ENCODE measurements at regions not wholly inside any gene's neighbourhood (a gene's known extent, or its start where the extent isn't known, plus 50 kb on each side); places are given as distances from the start of the nearest gene placed in this dataset.
"Not testable (repeated sequence)": the region's sequence is repeated elsewhere in the genome, so short reads cannot be mapped to it uniquely, and the experiment has no call there.

GRCh38 chr11:91086028-91086427 is 863.2 kb upstream of the CHORDC1 start:
- DNase-seq = no peak

GRCh38 chr11:91082255-91082654 is 859.4 kb upstream of the CHORDC1 start:
- DNase-seq = no peak

GRCh38 chr11:91081440-91082043 is 858.7 kb upstream of the CHORDC1 start:
- no peak for DNase-seq

- no peak for DNase-seq
Observed at GRCh38 chr11:91078221-91078620, 855.4 kb upstream of the CHORDC1 start.

- DNase-seq = no peak
Observed at GRCh38 chr11:91075032-91075695, 852.3 kb upstream of the CHORDC1 start.

DNA sequence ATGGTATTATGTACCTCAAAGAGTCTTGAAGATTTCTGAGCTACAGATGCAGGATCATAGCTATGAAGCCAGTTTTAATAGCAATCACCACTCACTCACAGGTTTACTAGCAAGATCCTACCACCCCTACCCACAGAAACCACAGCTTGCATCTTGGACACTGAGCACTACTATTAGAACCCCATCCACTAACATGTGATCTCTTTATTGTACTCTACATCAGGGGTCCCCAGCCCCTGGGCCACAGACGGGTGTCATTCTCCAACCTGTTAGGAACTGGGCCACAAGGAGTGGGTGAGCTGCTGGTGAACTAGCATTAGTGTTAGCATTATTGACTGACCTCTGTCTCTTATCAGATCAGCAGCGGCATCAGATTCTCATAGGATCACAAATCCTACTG is 844.8 kb upstream of the CHORDC1 start:
- no peak for DNase-seq

DNA sequence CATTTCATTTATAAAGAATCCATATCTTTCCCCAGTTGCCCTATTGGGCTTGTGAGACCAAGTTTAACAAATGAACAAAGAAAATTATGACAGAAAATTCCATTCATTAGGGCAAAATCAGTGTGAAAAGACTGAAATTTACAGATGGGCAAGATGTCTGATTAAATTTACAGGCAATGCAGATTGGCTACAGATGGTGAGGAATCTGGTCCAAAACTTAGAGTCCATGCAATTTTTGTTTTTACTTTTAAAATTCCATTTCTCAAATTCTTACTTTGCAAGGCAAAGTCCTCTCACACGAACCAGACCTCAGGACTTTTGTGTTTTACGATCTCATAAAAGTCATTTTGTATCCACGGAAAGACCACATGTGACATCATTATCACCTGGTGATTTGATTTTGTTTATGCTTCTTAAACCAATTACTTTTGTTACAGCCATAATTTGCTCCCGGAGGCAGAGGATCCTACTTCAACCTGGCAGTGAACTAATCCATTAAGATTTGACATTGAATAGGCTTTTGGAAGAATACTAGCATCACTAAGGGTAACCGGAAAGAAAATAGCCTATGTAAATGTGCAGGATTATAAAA is 843.7 kb upstream of the CHORDC1 start:
- no peak for DNase-seq

DNA sequence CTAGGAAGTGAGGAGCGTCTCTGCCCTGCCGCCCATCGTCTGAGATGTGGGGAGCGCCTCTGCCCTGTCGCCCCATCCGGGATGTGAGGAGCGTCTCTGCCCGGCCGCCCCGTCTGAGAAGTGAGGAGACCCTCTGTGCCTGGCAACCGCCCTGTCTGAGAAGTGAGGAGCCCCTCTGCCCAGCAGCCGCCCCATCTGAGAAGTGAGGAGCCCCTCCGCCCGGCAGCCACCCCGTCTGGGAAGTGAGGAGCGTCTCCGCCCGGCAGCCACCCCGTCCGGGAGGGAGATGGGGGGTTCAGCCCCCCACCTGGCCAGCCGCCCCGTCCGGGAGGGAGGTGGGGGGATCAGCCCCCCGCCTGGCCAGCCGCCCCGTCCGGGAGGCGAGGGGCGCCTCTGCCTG is 840.5 kb upstream of the CHORDC1 start:
- DNase-seq = not testable (repeated sequence)

DNA sequence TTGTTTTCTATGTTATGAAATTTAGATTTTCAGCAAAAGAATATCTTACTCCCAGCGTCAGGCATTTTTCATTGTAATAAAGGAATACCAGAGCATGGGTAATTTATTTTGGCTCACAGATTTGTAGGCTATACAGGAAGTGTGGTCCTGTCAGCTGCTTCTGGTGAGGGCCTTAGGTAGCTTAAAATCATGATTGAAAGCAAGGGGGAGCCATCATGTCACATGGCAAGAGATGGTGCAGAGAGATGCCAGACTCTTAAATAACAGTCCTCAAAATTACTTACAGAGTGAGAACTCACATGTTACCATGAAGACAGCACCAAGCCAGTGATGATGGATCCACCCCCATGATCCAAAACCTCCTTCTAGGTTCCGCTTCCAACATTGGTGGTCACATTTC is 825.0 kb upstream of the CHORDC1 start:
- no peak for DNase-seq

GRCh38 chr11:91046261-91046660 is 823.4 kb upstream of the CHORDC1 start:
- no peak for DNase-seq

GRCh38 chr11:91041626-91042025 is 818.8 kb upstream of the CHORDC1 start:
- DNase-seq = no peak

GRCh38 chr11:91023731-91024130 is 800.9 kb upstream of the CHORDC1 start:
- DNase-seq = no peak

- no peak for DNase-seq
Observed at GRCh38 chr11:91011503-91011902, 788.7 kb upstream of the CHORDC1 start.

DNA sequence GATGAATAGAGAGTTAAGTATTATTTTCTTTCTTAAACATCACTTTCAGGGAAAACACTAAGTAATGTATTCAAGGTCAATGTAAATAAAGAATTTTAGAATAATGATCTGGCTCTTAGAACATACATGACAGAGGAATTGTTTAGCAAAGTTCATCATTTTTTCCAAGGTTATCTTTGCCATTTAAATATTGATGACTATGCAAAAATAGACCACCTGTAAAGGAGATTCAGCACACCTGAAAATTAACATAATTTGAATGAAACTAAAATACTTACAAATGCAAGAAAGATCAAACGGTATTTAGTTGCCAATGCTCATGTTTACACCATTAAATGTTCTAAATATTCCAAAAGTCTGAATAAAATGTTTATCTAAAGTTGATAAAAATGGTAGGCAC is 782.6 kb upstream of the CHORDC1 start:
- DNase-seq = no peak

GRCh38 chr11:90997241-90997640 is 774.4 kb upstream of the CHORDC1 start:
- DNase-seq = no peak

DNA sequence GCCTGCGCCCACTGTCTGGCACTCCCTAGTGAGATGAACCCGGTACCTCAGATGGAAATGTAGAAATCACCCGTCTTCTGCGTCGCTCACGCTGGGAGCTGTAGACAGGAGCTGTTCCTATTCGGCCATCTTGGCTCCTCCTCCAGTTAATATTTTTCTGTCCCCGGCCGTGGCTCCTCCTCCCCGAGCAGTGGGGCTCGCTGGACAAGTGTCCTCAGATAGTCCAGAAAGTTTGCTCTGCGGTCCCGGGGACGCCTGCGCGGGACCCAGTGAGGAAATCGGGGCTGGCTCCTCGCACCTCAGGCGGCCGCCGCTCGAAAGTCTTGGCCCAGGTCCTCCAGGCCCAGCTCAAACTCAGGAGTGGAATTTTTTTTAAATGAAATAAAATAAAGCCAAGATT is 749.3 kb upstream of the CHORDC1 start:
- DNase-seq = not testable (repeated sequence)

GRCh38 chr11:90947930-90948329 is 725.1 kb upstream of the CHORDC1 start:
- no peak for DNase-seq

GRCh38 chr11:90930252-90930651 is 707.4 kb upstream of the CHORDC1 start:
- DNase-seq = no peak

- no peak for DNase-seq
Observed at GRCh38 chr11:90919332-90919731, 696.5 kb upstream of the CHORDC1 start.

- DNase-seq = no peak
Observed at GRCh38 chr11:90916706-90917105, 693.9 kb upstream of the CHORDC1 start.

GRCh38 chr11:90913131-90913668 is 690.4 kb upstream of the CHORDC1 start:
- no peak for DNase-seq

- DNase-seq = no peak
Observed at GRCh38 chr11:90912631-90913030, 689.8 kb upstream of the CHORDC1 start.

DNA sequence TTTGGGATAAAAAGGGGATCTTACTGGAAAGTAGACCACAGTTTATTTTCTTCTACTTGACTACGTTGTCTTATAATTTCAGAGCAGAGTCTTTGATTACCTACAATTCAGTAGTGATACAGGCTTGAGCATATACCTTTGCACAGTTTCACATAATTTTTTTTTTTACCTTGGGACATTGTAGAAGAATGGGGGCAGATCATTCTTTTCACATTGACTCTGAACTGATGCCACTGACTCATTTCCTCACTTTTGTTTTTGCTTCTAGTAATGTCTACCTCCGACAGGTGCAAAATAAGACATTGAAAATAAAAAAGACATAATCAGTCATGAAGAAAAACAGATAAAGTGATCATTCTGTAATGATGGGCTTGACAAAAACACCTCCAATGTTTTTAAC is 688.3 kb upstream of the CHORDC1 start:
- DNase-seq = no peak

- no peak for DNase-seq
Observed at GRCh38 chr11:90908074-90908473, 685.2 kb upstream of the CHORDC1 start.
